K562 (cell line): ENCODE measurements at regions not wholly inside any gene's neighbourhood (a gene's known extent, or its start where the extent isn't known, plus 50 kb on each side); places are given as distances from the start of the nearest gene placed in this dataset.
A peak's percentile ranks its signal among the peaks of the same experiment; 100 is the strongest.

ENCODE experiments used
- ATAC-seq: fragments of 200-7000 bp; cut with Tn5 transposase; 3 replicates; pipeline ENCODE4 v1.9.1; 2020; ENCODE audit warnings: moderate library complexity
- BruUV-seq: library from RNA; stranded (reverse); fragments of 400-500 nt; replicated peaks from 2 replicates; lab custom pipeline; 2021; lab: Mats Ljungman, UMichigan
- CTCF ChIA-PET: fragments of 300-600 bp; formaldehyde crosslinking; extraction: SDS; loops from one replicate; lab custom pipeline; 2021; ENCODE audit warnings: low intra/inter-chr PET ratio; lab: Yijun Ruan, JAX
- POLR2A ChIA-PET: fragments of 300-600, 350-650 bp; sonication (Branson Sonifier 250); formaldehyde crosslinking; extraction: SDS; loops from one replicate; lab custom pipeline; 2021; ENCODE audit warnings: antibody characterized with exemption, inconsistent platforms; lab: Yijun Ruan, JAX
- DNase-seq, 4 experiments: peaks; one replicate each; pipeline versions ENCODE4 v3.0.0 to v3.0.0-alpha.2; 2011 to 2018; ENCODE audit warnings: low spot score in 3 of 4, mixed read lengths in 3 of 4; ENCODE audit errors: extremely low read depth in 1 of 4
- FAIRE-seq: peaks from 2 replicates; lab custom pipeline; 2011; peaks lifted over from hg19 to GRCh38; lab: Jason Lieb, UNC
- H2AFZ ChIP-seq: 2 replicates; pipeline ENCODE4 v1.6.0; 2011; ENCODE audit warnings: low read depth, low read length, control low read depth, inconsistent platforms
- H3K27ac ChIP-seq: fragments of 200-600 bp; 3 replicates; pipeline ENCODE4 v1.8.0; 2011; ENCODE audit warnings: low read depth, mild to moderate bottlenecking, control low read depth, inconsistent platforms, low read length, moderate library complexity, mixed read lengths; ENCODE audit errors: extremely low read depth
- H3K27me3 ChIP-seq, 2 experiments: fragments of 300-600 bp in 1 of 2; 2 replicates in 1 of 2; 3 replicates in 1 of 2; pipeline versions ENCODE4 v1.6.0 to v1.8.0; 2011; ENCODE audit warnings: inconsistent platforms in 2 of 2, low read length in 2 of 2, mild to moderate bottlenecking in 1 of 2, mixed read lengths in 1 of 2, moderate library complexity in 1 of 2; ENCODE audit not compliant: control insufficient read depth in 2 of 2, insufficient read depth in 2 of 2
- H3K36me3 ChIP-seq: fragments of 300-600 bp; 3 replicates; pipeline ENCODE4 v1.8.0; 2011; ENCODE audit warnings: mild to moderate bottlenecking, low read length, inconsistent platforms; ENCODE audit not compliant: control insufficient read depth, insufficient read depth
- H3K4me1 ChIP-seq, 2 experiments: fragments of 200-600 bp in 1 of 2; replicated peaks in 1 of 2; 2 replicates in 1 of 2; 3 replicates in 1 of 2; pipeline versions ENCODE4 v1.5.1 to v1.8.0; 2011; ENCODE audit warnings: inconsistent platforms in 2 of 2, low read length in 2 of 2, mild to moderate bottlenecking in 1 of 2, mixed read lengths in 1 of 2, moderate library complexity in 1 of 2; ENCODE audit not compliant: control insufficient read depth in 2 of 2, insufficient read depth in 2 of 2
- H3K4me2 ChIP-seq: 2 replicates; pipeline ENCODE4 v1.6.1; 2011; ENCODE audit warnings: low read length, control low read depth, inconsistent platforms, mixed read lengths; ENCODE audit not compliant: insufficient read depth
- H3K4me3 ChIP-seq: fragments of 200-600 bp; sonication (generic), shearing (Covaris generic); 2 replicates; pipeline ENCODE4 v1.5.1; 2016; ENCODE audit warnings: control low read depth, inconsistent platforms
- H3K79me2 ChIP-seq: fragments of 200-600 bp; 3 replicates; pipeline ENCODE4 v1.8.0; 2011; ENCODE audit warnings: low read length, inconsistent platforms; ENCODE audit not compliant: control insufficient read depth, insufficient read depth
- H3K9ac ChIP-seq, 2 experiments: 2 replicates each; pipeline versions ENCODE4 v1.6.0 to v1.6.1; 2011; ENCODE audit warnings: low read depth in 2 of 2, low read length in 2 of 2, control low read depth in 1 of 2, inconsistent platforms in 1 of 2, mild to moderate bottlenecking in 1 of 2, mixed read lengths in 1 of 2; ENCODE audit not compliant: insufficient read depth in 1 of 2
- H3K9me1 ChIP-seq: one replicate; pipeline ENCODE4 v1.6.0; 2011; ENCODE audit warnings: inconsistent platforms, mild to moderate bottlenecking, low read length, moderate library complexity; ENCODE audit not compliant: control insufficient read depth, insufficient read depth
- H3K9me3 ChIP-seq: replicated peaks from 2 replicates; pipeline ENCODE4 v1.5.1; 2011; ENCODE audit warnings: low read depth, low read length, inconsistent platforms; ENCODE audit not compliant: control insufficient read depth, insufficient read depth
- H4K20me1 ChIP-seq: replicated peaks from 2 replicates; pipeline ENCODE4 v1.6.1; 2011; ENCODE audit warnings: low read length, inconsistent platforms, mixed read lengths; ENCODE audit not compliant: control insufficient read depth, insufficient read depth
- ARID2 ChIP-seq: fragments of 450-650 bp; IDR thresholded peaks from 2 replicates; pipeline ENCODE4 v1.6.1; 2017; ENCODE audit warnings: antibody characterized with exemption, mild to moderate bottlenecking
- IFI16 ChIP-seq: fragments of 250-450 bp; sonication (Bioruptor Pico); IDR thresholded peaks from 2 replicates; pipeline ENCODE4 v2.1.2; 2022; ENCODE audit warnings: mild to moderate bottlenecking, inconsistent platforms
- KDM4B ChIP-seq, 2 experiments: fragments of 450-650 bp in 1 of 2; sonication (generic) in 1 of 2; IDR thresholded peaks; 2 replicates each; pipeline ENCODE4 v1.6.1; 2016 to 2017; ENCODE audit warnings: borderline replicate concordance in 2 of 2, antibody characterized with exemption in 1 of 2, low read depth in 1 of 2, mild to moderate bottlenecking in 1 of 2
- SREBF2 ChIP-seq: sonication (generic); formaldehyde crosslinking; IDR thresholded peaks from 2 replicates; pipeline ENCODE4 v1.4.0; 2020; ENCODE audit warnings: mild to moderate bottlenecking, missing genetic modification reagents
- ZNF444 ChIP-seq: fragments of 250-450 bp; sonication (Bioruptor Pico); IDR thresholded peaks from 2 replicates; pipeline ENCODE4 v1.4.0; 2020; ENCODE audit warnings: mild to moderate bottlenecking, moderate library complexity
- WGBS: fragments of 100-300 bp; shearing (Covaris generic); methylation state at CpG from one replicate; pipeline ENCODE4 v1.1.6; 2016; ENCODE audit warnings: low coverage, mixed read lengths; ENCODE audit not compliant: insufficient coverage; ENCODE audit errors: missing lambda C conversion rate; 5-methylcytosine and 5-hydroxymethylcytosine counted together
- in situ Hi-C: fragments of 300-500 bp; cut with MboI; formaldehyde crosslinking; loops from 4 replicates; pipeline ENCODE4 v1.15.0; 2018; ENCODE audit warnings: inconsistent platforms, mixed read lengths
- intact Hi-C: fragments of 100-400 bp; cut with micrococcal nuclease; formaldehyde crosslinking; loops from 2 replicates; pipeline ENCODE4 v1.14.2; 2022
- TF ChIP-seq, protein P1 (sequence below): fragments of 250-450 bp; sonication (Bioruptor Pico); IDR thresholded peaks from 2 replicates; pipeline ENCODE4 v1.8.0; 2022; ENCODE audit warnings: moderate library complexity, mild to moderate bottlenecking, inconsistent platforms
- TF ChIP-seq, protein P2 (sequence below), 3 experiments: IDR thresholded peaks in 2 of 3; conservative IDR thresholded peaks in 1 of 3; 2 replicates each; pipeline ENCODE4 v1.5.1; 2011 to 2012; ENCODE audit warnings: low read length in 3 of 3, mild to moderate bottlenecking in 3 of 3, control low read depth in 2 of 3, improper control_type of control experiment in 1 of 3, inconsistent platforms in 1 of 3, low read depth in 1 of 3, mixed read lengths in 1 of 3, moderate library complexity in 1 of 3; ENCODE audit not compliant: insufficient read depth in 2 of 3
- TF ChIP-seq, protein P3 (sequence below), 2 experiments: fragments of 450-650 bp in 1 of 2; sonication (generic) in 1 of 2; formaldehyde crosslinking; conservative IDR thresholded peaks; 2 replicates each; pipeline versions ENCODE4 v1.4.0 to v1.8.1; 2020 to 2022; ENCODE audit warnings: mild to moderate bottlenecking in 1 of 2, missing genetic modification reagents in 1 of 2
- TF ChIP-seq, protein P4 (sequence below): fragments of 250-450 bp; sonication (Bioruptor Pico); IDR thresholded peaks from 2 replicates; pipeline ENCODE4 v1.5.0; 2020; ENCODE audit warnings: mild to moderate bottlenecking

DNA sequence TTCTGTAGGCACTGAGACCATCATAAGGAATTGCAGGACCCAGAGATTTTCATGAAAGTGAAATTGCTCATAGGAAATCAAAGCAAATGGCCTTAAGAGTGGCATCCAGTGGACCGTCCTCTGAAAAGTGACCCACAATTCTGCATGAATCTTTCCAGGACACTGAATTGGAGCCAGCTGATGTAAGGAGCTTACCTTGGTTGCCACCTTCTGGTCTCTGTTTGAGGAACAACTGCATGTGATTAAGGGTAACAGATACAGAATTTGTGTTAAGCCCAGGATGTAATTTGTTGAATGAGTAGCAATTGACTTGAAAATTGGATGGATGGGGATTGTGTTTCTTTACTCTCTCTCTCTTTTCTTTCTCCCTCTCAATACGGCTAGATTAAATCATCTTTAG is 49.9 kb upstream of the GAS1 start:
- DNase-seq (no peak), FAIRE-seq (no peak)
- WGBS, result 5% methylated on average over 2 of the region's 2 CpGs
- no TSS peak for BruUV-seq
- Histone ChIP-seq H3K4me1 (no peaks in the 10 kb centered on the region), H2AFZ (no peak overlapping the region), H3K27ac (no peak overlapping the region), H3K4me3 (no peak overlapping the region)
- in situ Hi-C loops (no loop called here), intact Hi-C loops (no loop called here)
- CTCF ChIA-PET, result no interaction called here
- POLR2A ChIA-PET, result no interaction called here
- TF ChIP-seq, protein P1, sequence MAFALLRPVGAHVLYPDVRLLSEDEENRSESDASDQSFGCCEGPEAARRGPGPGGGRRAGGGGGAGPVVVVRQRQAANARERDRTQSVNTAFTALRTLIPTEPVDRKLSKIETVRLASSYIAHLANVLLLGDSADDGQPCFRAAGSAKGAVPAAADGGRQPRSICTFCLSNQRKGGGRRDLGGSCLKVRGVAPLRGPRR (CRISPR knock-in tag), result no peak
- TF ChIP-seq, protein P2, sequence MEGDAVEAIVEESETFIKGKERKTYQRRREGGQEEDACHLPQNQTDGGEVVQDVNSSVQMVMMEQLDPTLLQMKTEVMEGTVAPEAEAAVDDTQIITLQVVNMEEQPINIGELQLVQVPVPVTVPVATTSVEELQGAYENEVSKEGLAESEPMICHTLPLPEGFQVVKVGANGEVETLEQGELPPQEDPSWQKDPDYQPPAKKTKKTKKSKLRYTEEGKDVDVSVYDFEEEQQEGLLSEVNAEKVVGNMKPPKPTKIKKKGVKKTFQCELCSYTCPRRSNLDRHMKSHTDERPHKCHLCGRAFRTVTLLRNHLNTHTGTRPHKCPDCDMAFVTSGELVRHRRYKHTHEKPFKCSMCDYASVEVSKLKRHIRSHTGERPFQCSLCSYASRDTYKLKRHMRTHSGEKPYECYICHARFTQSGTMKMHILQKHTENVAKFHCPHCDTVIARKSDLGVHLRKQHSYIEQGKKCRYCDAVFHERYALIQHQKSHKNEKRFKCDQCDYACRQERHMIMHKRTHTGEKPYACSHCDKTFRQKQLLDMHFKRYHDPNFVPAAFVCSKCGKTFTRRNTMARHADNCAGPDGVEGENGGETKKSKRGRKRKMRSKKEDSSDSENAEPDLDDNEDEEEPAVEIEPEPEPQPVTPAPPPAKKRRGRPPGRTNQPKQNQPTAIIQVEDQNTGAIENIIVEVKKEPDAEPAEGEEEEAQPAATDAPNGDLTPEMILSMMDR (IDR thresholded peaks at IDR 0.05 in 2 of 3, conservative IDR thresholded peaks at IDR 0.05 in 1 of 3; ENCODE audit: insufficient read depth in 2 of 3, low read depth in 1 of 3, low read length in 3 of 3), result 0 out of 6 replicates have a peak, but pooled peaks of 1 of the 3 experiments have one; percentile 2
- TF ChIP-seq, all 486 proteins: peak for 1
- no peak for ATAC-seq
- Histone ChIP-seq H3K9me1 (no peaks in the 10 kb centered on the region), H3K9me3 (no peaks in the 10 kb centered on the region), H3K4me2 (no peak overlapping the region), H3K27me3 (no peaks in the 10 kb centered on the region), H4K20me1 (no peaks in the 10 kb centered on the region), H3K36me3 (no peaks in the 10 kb centered on the region), H3K79me2 (no peaks in the 10 kb centered on the region), H3K9ac (no peak overlapping the region)

DNA sequence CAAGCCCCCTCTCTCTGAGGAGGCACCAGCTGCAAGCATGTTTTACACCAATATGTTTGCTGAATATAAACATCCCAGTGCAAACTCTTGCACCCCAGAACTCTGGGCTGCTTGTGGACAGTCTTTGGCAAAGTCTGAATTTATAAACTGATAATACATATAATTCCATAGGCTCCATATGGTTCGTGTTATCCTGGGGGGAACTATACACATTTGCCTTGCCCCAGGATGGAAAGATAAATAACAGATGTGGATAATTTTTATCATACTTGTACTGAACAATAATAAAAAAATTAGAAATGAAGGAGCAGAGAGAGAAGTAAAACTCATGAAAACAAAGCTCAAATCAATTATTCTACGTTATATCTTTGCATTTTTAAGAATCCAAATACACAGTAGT is 50.6 kb upstream of the GAS1 start:
- intact Hi-C loops (no loop called here), in situ Hi-C loops (no loop called here)
- no peaks in the 10 kb centered on the region for H3K4me1 ChIP-seq
- no TSS peak for BruUV-seq
- ChIA-PET CTCF (no interaction called here), POLR2A (interaction anchor here (1.3 kb wide), 1 partner anchor 10 kb away, joined by 3 read pairs; no protein-coding TSS in a partner anchor)
- FAIRE-seq, result no peak
- WGBS, result 0% methylated on average over 2 of the region's 2 CpGs
- TF ChIP-seq, protein P3, sequence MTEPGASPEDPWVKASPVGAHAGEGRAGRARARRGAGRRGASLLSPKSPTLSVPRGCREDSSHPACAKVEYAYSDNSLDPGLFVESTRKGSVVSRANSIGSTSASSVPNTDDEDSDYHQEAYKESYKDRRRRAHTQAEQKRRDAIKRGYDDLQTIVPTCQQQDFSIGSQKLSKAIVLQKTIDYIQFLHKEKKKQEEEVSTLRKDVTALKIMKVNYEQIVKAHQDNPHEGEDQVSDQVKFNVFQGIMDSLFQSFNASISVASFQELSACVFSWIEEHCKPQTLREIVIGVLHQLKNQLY (CRISPR knock-in tag; conservative IDR thresholded peaks at IDR 0.05), result no peak
- TF ChIP-seq ARID2 (no peak), ZNF444 (CRISPR knock-in tag) (no peak), IFI16 (CRISPR knock-in tag) (no peak), KDM4B (IDR thresholded peaks at IDR 0.05; ENCODE audit: borderline replicate concordance in 2 of 2, low read depth in 1 of 2) (no peak), SREBF2 (CRISPR knock-in tag) (no peak)
- TF ChIP-seq, protein P4, sequence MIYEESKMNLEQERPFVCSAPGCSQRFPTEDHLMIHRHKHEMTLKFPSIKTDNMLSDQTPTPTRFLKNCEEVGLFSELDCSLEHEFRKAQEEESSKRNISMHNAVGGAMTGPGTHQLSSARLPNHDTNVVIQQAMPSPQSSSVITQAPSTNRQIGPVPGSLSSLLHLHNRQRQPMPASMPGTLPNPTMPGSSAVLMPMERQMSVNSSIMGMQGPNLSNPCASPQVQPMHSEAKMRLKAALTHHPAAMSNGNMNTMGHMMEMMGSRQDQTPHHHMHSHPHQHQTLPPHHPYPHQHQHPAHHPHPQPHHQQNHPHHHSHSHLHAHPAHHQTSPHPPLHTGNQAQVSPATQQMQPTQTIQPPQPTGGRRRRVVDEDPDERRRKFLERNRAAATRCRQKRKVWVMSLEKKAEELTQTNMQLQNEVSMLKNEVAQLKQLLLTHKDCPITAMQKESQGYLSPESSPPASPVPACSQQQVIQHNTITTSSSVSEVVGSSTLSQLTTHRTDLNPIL (CRISPR knock-in tag), result no peak
- no peak overlapping the region for H3K27ac ChIP-seq
- no peak overlapping the region for H2AFZ ChIP-seq
- DNase-seq, result no peak
- no peak for ATAC-seq
- no peak overlapping the region for H3K9ac ChIP-seq
- no peak overlapping the region for H3K4me2 ChIP-seq
- H3K27me3 ChIP-seq, result no peaks in the 10 kb centered on the region
- H3K4me3 ChIP-seq, result no peak overlapping the region
- no peaks in the 10 kb centered on the region for H3K79me2 ChIP-seq
- H3K9me3 ChIP-seq, result no peaks in the 10 kb centered on the region
- no peaks in the 10 kb centered on the region for H4K20me1 ChIP-seq
- H3K36me3 ChIP-seq, result no peaks in the 10 kb centered on the region
- no peaks in the 10 kb centered on the region for H3K9me1 ChIP-seq
